ENCODE measurements at regions not wholly inside any gene's neighbourhood (a gene's known extent, or its start where the extent isn't known, plus 50 kb on each side); places are given as distances from the start of the nearest gene placed in this dataset.

DNA sequence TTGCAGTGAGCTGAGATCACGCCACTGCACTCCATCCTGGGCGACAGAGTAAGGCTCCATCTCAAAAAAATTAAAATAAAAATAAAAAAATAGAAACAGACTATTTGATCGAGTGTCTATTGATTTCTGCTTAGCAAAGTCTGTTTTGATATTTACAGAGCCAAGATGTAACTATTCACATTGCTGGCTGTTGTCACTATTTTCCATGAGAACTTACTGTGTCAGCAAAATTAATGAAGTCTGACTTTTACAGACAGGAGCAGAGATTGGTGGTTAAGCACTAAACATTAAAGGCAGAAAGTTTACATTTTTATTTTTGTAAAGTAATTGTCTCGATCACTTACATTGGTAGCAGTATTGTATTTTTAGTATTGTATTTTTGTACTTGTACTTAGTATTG, 85.0 kb upstream of the CCDC28A start:
- H3K4me3 ChIP-seq (ENCODE audit: low read depth, low read length) = no peak overlapping the region
- DNase-seq (ENCODE audit: low read depth) = no peak
- TF ChIP-seq, protein P1, sequence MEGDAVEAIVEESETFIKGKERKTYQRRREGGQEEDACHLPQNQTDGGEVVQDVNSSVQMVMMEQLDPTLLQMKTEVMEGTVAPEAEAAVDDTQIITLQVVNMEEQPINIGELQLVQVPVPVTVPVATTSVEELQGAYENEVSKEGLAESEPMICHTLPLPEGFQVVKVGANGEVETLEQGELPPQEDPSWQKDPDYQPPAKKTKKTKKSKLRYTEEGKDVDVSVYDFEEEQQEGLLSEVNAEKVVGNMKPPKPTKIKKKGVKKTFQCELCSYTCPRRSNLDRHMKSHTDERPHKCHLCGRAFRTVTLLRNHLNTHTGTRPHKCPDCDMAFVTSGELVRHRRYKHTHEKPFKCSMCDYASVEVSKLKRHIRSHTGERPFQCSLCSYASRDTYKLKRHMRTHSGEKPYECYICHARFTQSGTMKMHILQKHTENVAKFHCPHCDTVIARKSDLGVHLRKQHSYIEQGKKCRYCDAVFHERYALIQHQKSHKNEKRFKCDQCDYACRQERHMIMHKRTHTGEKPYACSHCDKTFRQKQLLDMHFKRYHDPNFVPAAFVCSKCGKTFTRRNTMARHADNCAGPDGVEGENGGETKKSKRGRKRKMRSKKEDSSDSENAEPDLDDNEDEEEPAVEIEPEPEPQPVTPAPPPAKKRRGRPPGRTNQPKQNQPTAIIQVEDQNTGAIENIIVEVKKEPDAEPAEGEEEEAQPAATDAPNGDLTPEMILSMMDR (IDR thresholded peaks at IDR 0.05; ENCODE audit: insufficient read depth, low read length) = no peak

- TF ChIP-seq, protein P1 (IDR thresholded peaks at IDR 0.05; ENCODE audit: insufficient read depth, low read length) = no peak
- no peak for DNase-seq (ENCODE audit: low read depth)
- H3K4me3 ChIP-seq (ENCODE audit: low read depth, low read length) = no peak overlapping the region
Measured at GRCh38 chr6:138689849-138690248, 83.7 kb upstream of the CCDC28A start.

DNA sequence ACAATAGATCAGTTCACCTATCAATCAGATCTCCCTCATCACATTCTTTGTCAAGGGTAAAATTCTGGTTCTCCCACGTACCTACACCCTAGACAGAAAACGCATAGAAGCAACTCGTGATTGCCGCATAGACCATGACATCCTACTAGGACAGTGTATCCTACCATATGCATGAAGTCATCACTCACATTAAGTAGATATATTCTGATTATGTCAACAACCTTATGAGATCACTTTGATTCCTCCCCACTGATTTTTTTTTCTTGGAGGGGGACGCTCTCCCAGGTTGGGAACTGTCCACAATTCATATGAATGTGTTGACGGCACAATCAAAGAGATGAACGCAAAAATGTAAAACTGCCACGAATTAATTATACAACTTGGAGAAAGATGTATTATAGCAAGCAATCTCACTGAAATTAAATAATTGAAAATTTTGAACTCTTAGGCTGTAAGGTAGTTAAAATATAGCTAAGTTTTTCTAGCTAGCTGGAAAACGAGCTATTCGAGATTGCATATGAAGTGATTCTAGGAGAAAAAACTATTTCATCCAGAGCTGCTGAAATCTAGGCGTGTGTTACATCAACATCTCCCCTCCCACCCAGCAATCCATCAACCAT, 82.5 kb upstream of the CCDC28A start:
- TF ChIP-seq, protein P1 (IDR thresholded peaks at IDR 0.05; ENCODE audit: insufficient read depth, low read length) = no peak
- DNase-seq (ENCODE audit: low read depth) = no peak
- peak overlapping the region; percentile 76 for H3K4me3 ChIP-seq (ENCODE audit: low read depth, low read length)

- peak overlapping the region; percentile 76 for H3K4me3 ChIP-seq (ENCODE audit: low read depth, low read length)
- DNase-seq (ENCODE audit: low read depth) = peak; percentile 85
- TF ChIP-seq, protein P1 (IDR thresholded peaks at IDR 0.05; ENCODE audit: insufficient read depth, low read length) = no peak
Measured at GRCh38 chr6:138691595-138692057, 81.9 kb upstream of the CCDC28A start.

DNA sequence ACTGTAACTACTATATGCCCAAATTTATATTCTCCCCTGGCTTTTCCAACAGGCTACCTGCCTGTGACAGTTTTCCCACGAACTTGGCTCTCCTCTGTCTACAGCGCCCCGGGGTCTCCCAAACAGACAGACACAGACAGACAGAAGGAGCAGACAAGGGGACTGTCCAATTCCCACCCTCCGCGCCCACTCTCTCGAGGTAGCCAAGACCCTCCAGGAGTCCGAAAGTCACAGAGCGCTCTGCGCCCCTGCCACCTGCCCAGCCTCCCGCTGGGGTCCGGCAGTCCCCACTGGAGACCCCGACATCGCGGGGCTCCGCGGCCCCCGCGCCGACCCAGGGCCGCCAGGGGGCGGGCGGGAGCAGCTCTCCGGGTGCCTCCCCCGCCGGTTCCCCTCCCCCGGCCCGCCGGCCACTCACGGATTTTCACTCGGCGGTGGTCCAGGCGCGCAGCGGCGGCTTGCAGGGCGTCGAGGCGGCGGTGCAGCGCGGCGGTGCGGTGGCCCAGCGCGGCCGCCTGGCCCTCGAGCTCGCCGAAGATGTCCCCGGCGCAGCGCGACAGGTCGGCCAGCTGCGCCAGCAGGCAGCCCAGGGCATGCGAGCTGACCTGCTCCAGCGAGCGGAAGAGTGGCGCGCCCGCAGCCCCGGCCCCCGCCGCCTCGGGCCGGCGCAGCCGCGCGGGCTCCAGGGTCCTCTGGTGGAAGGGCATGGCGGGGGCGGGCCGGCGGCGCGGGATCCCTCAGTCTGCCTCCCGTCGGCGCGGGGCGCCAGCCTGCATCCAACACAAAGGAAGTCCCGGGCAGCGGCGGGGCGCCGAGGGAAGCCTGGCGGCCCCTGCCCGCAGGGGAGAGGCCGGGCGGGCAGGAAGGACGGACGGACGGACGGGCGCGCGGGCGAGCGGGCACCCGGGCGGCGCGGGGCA, 81.3 kb upstream of the CCDC28A start:
- TF ChIP-seq, protein P1 (IDR thresholded peaks at IDR 0.05; ENCODE audit: insufficient read depth, low read length) = peak; percentile 57
- peak overlapping the region; percentile 76 for H3K4me3 ChIP-seq (ENCODE audit: low read depth, low read length)
- DNase-seq (ENCODE audit: low read depth) = peak; percentile 47

- peak; percentile 35 for DNase-seq (ENCODE audit: low read depth)
- TF ChIP-seq, protein P1 (IDR thresholded peaks at IDR 0.05; ENCODE audit: insufficient read depth, low read length) = no peak
- H3K4me3 ChIP-seq (ENCODE audit: low read depth, low read length) = peak overlapping the region; percentile 76
Measured at GRCh38 chr6:138692978-138693909, 80.3 kb upstream of the CCDC28A start.
